ENCODE measurements at regions not wholly inside any gene's neighbourhood (a gene's known extent, or its start where the extent isn't known, plus 50 kb on each side); places are given as distances from the start of the nearest gene placed in this dataset.

- TF ChIP-seq TCF7L2 (IDR thresholded peaks at IDR 0.05; ENCODE audit: low read depth, low read length), result no peak
- TF ChIP-seq CTCF (IDR thresholded peaks at IDR 0.05), result no peak
- TF ChIP-seq, protein P1, sequence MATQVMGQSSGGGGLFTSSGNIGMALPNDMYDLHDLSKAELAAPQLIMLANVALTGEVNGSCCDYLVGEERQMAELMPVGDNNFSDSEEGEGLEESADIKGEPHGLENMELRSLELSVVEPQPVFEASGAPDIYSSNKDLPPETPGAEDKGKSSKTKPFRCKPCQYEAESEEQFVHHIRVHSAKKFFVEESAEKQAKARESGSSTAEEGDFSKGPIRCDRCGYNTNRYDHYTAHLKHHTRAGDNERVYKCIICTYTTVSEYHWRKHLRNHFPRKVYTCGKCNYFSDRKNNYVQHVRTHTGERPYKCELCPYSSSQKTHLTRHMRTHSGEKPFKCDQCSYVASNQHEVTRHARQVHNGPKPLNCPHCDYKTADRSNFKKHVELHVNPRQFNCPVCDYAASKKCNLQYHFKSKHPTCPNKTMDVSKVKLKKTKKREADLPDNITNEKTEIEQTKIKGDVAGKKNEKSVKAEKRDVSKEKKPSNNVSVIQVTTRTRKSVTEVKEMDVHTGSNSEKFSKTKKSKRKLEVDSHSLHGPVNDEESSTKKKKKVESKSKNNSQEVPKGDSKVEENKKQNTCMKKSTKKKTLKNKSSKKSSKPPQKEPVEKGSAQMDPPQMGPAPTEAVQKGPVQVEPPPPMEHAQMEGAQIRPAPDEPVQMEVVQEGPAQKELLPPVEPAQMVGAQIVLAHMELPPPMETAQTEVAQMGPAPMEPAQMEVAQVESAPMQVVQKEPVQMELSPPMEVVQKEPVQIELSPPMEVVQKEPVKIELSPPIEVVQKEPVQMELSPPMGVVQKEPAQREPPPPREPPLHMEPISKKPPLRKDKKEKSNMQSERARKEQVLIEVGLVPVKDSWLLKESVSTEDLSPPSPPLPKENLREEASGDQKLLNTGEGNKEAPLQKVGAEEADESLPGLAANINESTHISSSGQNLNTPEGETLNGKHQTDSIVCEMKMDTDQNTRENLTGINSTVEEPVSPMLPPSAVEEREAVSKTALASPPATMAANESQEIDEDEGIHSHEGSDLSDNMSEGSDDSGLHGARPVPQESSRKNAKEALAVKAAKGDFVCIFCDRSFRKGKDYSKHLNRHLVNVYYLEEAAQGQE (IDR thresholded peaks at IDR 0.05; ENCODE audit: insufficient read depth in 1 of 2, low read depth in 2 of 2, low read length in 1 of 2), result no peak
Observed at GRCh38 chr22:49469896-49470740, 357.6 kb downstream of the BRD1 start.

All from Panc1 (cell line).